SJSA1 (cell line): ENCODE measurements at regions not wholly inside any gene's neighbourhood (a gene's known extent, or its start where the extent isn't known, plus 50 kb on each side); places are given as distances from the start of the nearest gene placed in this dataset.

Experiments used
- DNase-seq, 2 experiments: peaks; one replicate each; pipeline ENCODE4 v3.0.0-alpha.2; 2015 to 2020; ENCODE audit warnings: low spot score in 2 of 2, low read depth in 1 of 2
- H3K27ac ChIP-seq: fragments of 250-450 bp; sonication (Bioruptor Pico); 2 replicates; pipeline ENCODE4 v1.5.1; 2020; ENCODE audit warnings: mild to moderate bottlenecking, moderate library complexity
- H3K27me3 ChIP-seq: fragments of 250-450 bp; sonication (Bioruptor Pico); replicated peaks from 2 replicates; pipeline ENCODE4 v1.5.1; 2020; ENCODE audit warnings: mild to moderate bottlenecking, moderate library complexity
- H3K36me3 ChIP-seq: fragments of 250-450 bp; sonication (Bioruptor Pico); 2 replicates; pipeline ENCODE4 v1.5.1; 2020; ENCODE audit warnings: mild to moderate bottlenecking
- H3K4me1 ChIP-seq: fragments of 250-450 bp; sonication (Bioruptor Pico); replicated peaks from 2 replicates; pipeline ENCODE4 v1.6.1; 2021; ENCODE audit warnings: mild to moderate bottlenecking
- H3K4me3 ChIP-seq: fragments of 250-450 bp; sonication (Bioruptor Pico); 2 replicates; pipeline ENCODE4 v1.5.1; 2020; ENCODE audit warnings: mild to moderate bottlenecking
- H3K9me3 ChIP-seq: fragments of 250-450 bp; sonication (Bioruptor Pico); replicated peaks from 2 replicates; pipeline ENCODE4 v1.5.1; 2020; ENCODE audit warnings: mild to moderate bottlenecking

DNA sequence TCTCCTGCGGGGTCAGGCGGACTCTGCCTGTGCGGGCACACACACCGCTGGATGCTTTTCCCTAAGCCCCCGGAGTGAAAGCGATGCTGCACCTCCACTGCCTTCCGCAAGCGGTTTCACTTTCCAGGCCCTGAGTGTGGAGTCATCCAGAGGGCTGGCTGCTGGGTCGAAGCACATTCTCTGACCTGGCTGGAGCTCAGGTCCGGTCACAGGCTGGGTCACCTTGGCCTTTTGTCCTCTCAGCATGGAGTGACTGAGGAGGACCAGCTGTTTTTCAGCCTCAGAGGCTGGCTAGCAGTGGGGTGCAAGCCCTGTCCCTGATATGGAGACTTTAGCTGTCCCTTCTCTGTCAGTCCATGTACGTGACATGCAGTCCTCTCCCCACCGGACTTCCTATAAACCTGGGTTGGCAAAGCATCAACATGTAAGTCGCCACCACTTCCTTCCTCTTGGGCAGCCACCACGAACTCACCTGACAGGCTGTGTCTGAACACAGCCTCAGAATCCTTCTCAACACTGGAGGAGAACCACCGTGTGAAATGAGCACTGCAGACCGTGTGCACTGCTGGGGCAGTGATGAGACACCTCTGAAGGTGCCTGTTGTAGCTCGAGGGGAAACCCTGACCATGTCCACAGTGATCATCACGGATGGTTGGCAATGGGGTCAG lies 51.3 kb downstream of the GADD45G start:
- Histone ChIP-seq H3K27ac (no peak overlapping the region), H3K27me3 (no peaks in the 10 kb centered on the region; the same call in 1 of the 2 replicates), H3K9me3 (no peaks in the 10 kb centered on the region), H3K36me3 (no peaks in the 10 kb centered on the region), H3K4me1 (no peaks in the 10 kb centered on the region), H3K4me3 (no peak overlapping the region)
- DNase-seq: no peak

DNA sequence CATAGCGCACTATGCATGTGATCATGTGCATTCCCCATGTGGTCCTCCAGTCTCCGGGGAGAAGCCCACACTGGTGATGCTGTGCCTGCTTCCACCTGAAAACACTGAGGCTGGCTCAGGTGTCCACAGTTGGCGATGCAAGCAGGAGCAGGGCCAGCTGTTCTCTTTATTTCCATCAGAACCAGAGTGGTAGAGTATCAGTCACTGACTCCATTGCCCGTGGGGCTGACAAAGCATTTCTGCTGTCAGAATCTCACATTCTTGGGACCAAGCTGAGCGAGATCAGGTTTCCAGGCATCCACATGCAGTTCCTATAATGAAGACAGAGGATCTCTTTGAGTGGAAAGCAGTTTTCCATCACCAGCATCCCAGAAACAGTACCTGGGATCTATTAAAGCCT lies 52.5 kb downstream of the GADD45G start:
- no peaks in the 10 kb centered on the region; the same call in 1 of the 2 replicates for H3K27me3 ChIP-seq
- H3K9me3 ChIP-seq: no peaks in the 10 kb centered on the region
- H3K4me3 ChIP-seq: no peak overlapping the region
- DNase-seq: no peak
- H3K36me3 ChIP-seq: no peaks in the 10 kb centered on the region
- no peak overlapping the region for H3K27ac ChIP-seq
- no peaks in the 10 kb centered on the region for H3K4me1 ChIP-seq

DNA sequence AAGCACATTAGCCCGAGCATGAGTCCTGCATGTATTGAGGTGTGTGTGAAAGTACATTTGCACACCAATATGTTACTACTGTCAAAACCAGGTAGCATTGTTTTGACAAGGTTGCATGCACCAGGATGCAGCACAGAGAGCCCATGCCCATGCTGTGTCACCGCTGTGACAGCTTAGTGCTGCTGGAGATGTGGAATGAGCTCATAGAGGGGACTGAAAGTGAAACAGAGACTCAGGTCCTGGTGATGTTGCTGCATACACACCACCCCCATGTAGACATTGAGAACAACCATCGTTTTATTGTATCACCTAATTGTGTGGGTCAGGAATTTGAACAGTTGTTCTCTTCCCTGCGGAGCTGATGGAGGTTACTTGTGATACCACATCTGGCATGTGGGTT lies 53.0 kb downstream of the GADD45G start:
- no peak for DNase-seq
- no peaks in the 10 kb centered on the region for H3K9me3 ChIP-seq
- no peaks in the 10 kb centered on the region for H3K36me3 ChIP-seq
- H3K27me3 ChIP-seq: no peaks in the 10 kb centered on the region
- no peak overlapping the region for H3K27ac ChIP-seq
- no peak overlapping the region for H3K4me3 ChIP-seq
- H3K4me1 ChIP-seq: no peaks in the 10 kb centered on the region

DNA sequence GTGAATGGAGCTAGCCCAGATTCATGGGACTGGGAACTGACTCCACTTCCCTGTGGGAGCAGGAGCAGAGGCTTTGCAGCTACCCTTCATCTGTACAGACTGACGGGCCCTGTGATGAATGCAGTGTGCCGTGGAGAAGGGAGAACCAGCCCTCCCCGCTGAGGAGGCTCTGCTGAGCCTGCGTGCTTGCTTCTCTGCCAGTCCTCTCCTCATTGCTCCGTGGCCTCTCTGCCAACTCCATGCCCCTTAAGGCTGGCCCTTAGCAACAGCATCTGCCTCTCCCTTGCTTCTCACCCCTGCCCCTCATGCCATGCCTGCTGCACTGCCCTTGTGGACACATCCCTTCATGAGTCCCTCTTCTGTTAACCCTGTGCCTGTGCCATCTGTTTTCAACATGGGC lies 53.6 kb downstream of the GADD45G start:
- no peak for DNase-seq
- Histone ChIP-seq H3K27ac (no peak overlapping the region), H3K4me1 (no peaks in the 10 kb centered on the region), H3K4me3 (no peak overlapping the region), H3K27me3 (no peaks in the 10 kb centered on the region), H3K36me3 (no peaks in the 10 kb centered on the region), H3K9me3 (no peaks in the 10 kb centered on the region)

DNA sequence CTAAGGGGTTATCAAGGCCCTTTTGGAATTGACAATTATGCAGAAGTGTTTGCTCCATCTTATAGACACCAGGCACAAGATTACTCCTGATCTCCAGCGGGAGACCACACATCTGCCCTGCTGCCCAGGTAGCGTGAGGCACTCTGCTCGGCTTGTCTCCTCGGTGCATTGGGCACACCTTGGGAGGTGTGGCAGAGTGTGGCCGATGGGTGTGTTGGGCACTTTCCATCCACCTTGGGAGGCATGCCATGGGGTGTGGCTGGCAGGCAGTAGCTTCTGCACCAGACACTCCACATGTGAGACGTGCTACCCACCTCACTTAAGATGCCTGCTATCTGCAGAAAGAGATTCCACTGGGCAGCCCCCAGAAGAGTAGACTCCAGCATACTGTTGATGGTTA lies 54.1 kb downstream of the GADD45G start:
- no peak overlapping the region for H3K27ac ChIP-seq
- H3K36me3 ChIP-seq: no peaks in the 10 kb centered on the region
- H3K4me3 ChIP-seq: no peak overlapping the region
- H3K4me1 ChIP-seq: no peaks in the 10 kb centered on the region
- H3K9me3 ChIP-seq: no peaks in the 10 kb centered on the region
- DNase-seq: no peak
- H3K27me3 ChIP-seq: no peaks in the 10 kb centered on the region

DNA sequence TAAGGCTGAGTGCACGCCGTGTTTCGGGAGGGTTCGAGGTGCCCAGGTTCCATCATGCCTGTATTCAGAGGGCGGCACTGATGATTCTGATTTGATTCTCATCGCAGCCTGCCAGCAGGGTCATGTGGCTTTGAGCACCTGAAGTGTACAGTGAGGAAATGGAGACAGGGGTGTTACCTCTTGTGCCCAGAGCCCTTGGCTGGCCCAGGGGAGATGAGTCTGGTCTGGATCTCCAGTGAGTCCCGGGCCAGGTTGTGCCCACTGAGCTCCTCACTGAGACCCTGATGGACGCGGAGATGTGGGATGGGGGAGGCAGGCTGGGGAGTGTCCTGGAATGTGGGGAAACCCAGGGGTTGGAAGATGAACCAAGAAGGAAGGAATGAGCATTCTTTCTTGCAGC lies 54.7 kb downstream of the GADD45G start:
- Histone ChIP-seq H3K9me3 (no peaks in the 10 kb centered on the region), H3K4me3 (no peak overlapping the region), H3K36me3 (no peaks in the 10 kb centered on the region), H3K27me3 (no peaks in the 10 kb centered on the region), H3K27ac (no peak overlapping the region), H3K4me1 (no peaks in the 10 kb centered on the region)
- DNase-seq: no peak

DNA sequence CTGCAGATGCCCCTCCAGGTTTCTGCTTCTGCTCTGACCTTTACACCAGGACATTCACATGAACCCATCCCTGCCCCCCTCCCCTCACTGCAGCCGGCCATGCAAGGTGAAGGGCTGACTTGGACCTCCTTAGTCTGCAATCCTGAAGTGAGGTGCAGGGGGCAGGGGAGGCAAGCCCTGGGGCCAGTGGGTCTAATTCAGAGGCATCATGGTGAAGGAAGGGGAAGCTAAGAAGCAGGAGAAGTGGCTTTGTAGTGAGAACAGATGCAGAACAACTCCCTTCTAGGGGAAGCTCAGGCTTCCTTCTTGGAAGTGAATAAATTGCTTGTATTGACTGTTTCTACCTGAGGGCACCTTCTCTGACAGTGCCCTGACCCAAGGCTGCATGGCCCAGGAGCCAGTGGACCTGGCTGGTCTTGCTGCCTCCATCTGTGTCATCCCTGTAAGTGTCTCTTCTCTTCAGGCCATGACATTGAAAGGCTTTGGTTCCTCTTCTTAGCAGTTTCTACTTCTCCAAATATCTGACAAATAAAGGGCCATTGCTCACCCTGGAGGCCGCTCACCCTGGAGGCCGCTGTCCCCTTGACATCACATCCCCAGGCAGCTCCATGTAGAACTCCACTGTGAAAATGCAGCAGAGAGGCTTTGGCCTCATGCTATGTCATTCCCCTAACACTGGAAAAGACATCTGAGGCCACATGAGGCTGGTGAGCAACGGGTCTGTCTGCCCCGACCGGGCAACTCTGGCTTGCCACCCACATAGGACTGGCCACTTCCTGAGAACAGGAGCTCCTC lies 55.3 kb downstream of the GADD45G start:
- Histone ChIP-seq H3K36me3 (no peaks in the 10 kb centered on the region), H3K9me3 (no peaks in the 10 kb centered on the region), H3K27ac (no peak overlapping the region), H3K27me3 (no peaks in the 10 kb centered on the region), H3K4me3 (no peak overlapping the region), H3K4me1 (no peaks in the 10 kb centered on the region)
- DNase-seq: no peak

DNA sequence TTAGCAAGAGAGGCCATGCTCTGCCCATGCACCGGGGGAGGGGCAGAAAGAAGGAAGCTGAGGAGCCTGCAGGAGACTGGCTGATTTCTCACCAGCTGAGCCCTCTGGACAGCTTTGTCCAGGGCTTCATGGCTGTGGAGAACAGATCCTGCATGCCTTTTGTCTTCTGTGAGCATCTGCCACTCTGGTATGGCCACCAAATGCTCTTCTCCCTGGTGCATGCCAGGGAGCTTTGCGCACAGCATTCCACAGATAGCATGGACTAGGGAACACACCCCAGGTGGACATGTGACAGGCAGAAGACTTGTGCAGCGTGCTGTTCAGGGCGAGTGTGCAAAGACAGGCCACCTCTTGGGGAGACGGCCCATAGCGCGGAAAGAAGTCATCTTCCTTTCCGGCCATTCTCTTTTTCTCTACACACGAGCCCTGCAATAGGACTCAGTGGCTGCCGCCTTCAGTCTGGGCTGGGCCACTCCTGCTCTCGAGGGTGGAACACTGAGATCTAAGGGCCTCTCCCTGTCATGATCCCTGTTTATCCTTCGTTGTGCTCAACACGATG lies 56.7 kb downstream of the GADD45G start:
- DNase-seq: no peak
- H3K4me1 ChIP-seq: no peaks in the 10 kb centered on the region
- no peaks in the 10 kb centered on the region for H3K27me3 ChIP-seq
- no peaks in the 10 kb centered on the region for H3K9me3 ChIP-seq
- no peak overlapping the region for H3K4me3 ChIP-seq
- H3K27ac ChIP-seq: no peak overlapping the region
- H3K36me3 ChIP-seq: no peaks in the 10 kb centered on the region

DNA sequence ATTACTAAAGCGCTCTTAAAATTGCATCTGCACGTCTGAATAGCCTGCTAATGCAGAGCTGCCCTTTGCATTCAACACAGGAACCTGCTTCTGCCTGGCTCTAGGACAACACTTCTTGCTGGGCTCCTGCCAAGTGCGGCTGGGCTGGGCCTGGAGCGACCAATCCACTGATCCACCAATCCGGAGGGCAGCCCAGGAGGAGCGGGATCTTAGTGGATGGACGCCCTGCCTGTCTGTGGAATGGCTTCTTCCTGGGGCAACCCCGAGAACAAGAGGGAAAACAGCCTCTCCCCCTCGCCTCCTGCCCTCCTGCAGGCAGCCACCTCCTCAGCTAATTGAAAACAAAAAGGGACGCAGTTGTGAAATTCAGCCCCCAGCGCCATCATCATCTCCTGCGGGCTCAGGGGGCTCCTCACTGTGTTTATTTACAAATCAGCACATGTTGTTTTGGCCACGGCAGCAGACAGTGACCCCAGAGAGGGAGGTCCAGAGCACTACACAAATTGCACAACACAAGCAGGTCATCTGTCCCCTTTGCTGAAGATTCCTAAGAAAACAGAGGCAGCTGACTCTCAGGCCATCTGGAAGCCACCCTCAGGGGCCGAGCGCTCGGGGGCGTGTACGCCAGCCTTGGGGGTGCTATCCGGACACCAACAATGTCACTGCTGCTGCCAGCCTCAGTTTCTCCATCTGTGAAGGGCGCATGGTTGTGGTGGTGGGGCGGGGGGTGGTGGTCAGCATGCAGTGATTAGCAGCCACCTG lies 57.3 kb downstream of the GADD45G start:
- Histone ChIP-seq H3K4me3 (no peak overlapping the region), H3K4me1 (no peaks in the 10 kb centered on the region), H3K27me3 (no peaks in the 10 kb centered on the region), H3K9me3 (no peaks in the 10 kb centered on the region), H3K36me3 (no peaks in the 10 kb centered on the region), H3K27ac (no peak overlapping the region)
- DNase-seq: peak; percentile 12 to 51

DNA sequence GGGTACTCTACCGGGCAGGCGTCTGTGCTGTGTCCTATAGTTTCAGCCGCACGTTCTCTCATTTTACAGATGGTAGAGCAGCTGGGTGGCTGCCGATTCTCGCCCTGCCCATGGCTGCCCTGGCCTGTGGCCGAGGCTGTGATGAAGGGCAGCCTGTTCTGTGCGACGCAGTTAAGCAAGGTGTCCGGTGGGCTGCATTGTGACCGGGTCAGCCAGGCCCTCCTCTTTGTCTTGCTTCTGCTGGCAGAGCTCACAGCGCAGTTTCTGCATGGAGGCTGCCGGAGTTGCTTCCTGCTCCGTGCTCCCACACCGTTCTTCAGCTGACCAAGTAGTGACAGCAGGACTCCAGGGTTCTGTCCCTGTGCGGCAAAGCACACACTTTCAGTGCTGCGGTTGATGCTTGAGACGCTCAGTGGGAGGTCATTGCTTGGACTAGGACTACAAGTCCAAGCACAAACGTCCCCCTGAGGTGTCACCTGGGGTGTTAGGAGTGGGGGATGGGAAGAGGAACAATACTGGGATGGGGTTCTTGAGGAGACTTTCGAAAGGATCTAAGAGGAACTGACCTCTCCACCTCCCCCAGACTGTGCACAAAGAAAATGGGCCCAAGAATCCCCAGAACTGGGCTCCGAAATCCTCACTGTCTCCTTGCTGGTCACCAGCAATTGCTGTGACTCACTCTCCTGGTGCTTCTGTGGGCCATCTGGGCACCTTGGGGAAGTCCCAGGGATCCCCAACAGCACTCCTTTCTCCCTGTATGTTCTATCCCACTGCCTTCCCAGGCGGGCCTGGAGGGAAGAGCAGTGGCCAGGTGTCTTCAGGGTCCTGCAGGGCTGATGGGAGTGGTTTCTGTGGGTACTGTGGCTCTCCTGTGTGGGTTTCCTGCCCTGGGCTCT lies 58.2 kb downstream of the GADD45G start:
- Histone ChIP-seq H3K4me1 (no peaks in the 10 kb centered on the region), H3K4me3 (no peak overlapping the region), H3K9me3 (no peaks in the 10 kb centered on the region), H3K27me3 (no peaks in the 10 kb centered on the region), H3K36me3 (no peaks in the 10 kb centered on the region), H3K27ac (no peak overlapping the region)
- no peak for DNase-seq

DNA sequence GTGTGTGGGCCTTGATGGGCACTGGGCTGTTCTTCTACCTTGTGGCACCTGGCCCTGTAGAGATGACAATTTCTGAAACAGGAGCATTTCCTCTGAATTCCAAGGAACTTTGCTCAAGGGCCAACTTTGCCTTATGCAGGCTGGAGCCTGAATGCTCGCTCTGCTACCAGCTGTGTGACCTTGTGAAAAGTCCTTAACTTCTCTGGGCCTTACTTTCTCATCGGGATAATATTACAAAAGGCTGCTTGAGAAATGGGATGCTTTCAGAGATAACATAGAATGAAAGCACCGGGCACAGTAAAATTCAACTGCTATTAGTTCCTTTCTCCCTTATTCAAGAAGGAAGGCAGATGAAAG lies 58.8 kb downstream of the GADD45G start:
- no peak overlapping the region for H3K27ac ChIP-seq
- no peaks in the 10 kb centered on the region for H3K36me3 ChIP-seq
- no peaks in the 10 kb centered on the region for H3K27me3 ChIP-seq
- no peak overlapping the region for H3K4me3 ChIP-seq
- no peaks in the 10 kb centered on the region for H3K4me1 ChIP-seq
- no peaks in the 10 kb centered on the region for H3K9me3 ChIP-seq
- DNase-seq: no peak

DNA sequence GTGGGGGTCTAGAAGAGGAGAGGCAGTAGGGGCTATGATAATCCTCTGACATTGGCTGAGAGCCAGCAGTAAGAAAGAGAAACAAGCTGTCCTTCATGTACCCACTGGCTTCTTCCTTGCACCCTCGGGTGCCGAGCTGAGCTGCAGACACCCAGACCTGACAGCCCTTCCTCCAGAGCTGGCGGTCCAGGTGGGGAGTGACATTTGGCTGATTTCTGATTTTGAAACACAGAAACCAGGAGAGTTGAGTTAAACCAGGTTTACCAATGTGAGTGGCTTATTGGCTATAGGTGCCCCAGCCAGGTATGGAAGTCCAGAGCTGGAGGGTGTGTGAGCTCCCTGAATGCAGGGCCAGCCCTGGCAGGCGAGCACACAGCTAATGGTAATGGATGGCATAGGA lies 59.2 kb downstream of the GADD45G start:
- H3K36me3 ChIP-seq: no peaks in the 10 kb centered on the region
- no peak for DNase-seq
- no peaks in the 10 kb centered on the region for H3K9me3 ChIP-seq
- no peak overlapping the region for H3K27ac ChIP-seq
- H3K27me3 ChIP-seq: no peaks in the 10 kb centered on the region
- H3K4me3 ChIP-seq: no peak overlapping the region
- no peaks in the 10 kb centered on the region for H3K4me1 ChIP-seq

DNA sequence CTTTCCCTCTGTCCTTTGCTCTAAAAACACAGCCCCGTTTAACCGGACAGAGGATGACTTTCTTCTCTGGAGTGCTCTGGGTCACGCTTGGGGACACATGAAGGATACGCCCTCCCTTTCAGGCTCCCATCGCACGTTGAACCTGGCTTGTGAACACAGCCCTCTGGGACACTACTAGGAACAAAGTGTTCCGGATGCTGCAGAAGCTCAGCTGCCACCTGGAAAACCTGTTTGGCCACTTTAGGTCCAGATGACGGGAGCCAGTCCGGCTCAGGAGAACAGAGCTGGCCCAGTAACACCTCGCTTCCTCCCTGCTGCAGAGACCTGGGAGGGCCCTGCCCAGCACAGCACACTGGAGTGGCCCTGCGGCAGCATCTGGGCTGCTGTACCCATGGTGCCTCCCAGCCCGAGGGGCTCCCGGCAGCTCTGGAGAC lies 60.1 kb downstream of the GADD45G start:
- H3K4me1 ChIP-seq: no peaks in the 10 kb centered on the region
- DNase-seq: no peak
- H3K27ac ChIP-seq: no peak overlapping the region
- H3K4me3 ChIP-seq: no peak overlapping the region
- H3K27me3 ChIP-seq: no peaks in the 10 kb centered on the region
- H3K9me3 ChIP-seq: no peaks in the 10 kb centered on the region
- H3K36me3 ChIP-seq: no peaks in the 10 kb centered on the region
